K562 (cell line): ENCODE measurements at regions not wholly inside any gene's neighbourhood (a gene's known extent, or its start where the extent isn't known, plus 50 kb on each side); places are given as distances from the start of the nearest gene placed in this dataset.

Experiments
- ATAC-seq: fragments of 200-7000 bp; cut with Tn5 transposase; 3 replicates; pipeline ENCODE4 v1.9.1; 2020; ENCODE audit warnings: moderate library complexity
- BruUV-seq: library from RNA; stranded (reverse); fragments of 400-500 nt; replicated peaks from 2 replicates; lab custom pipeline; 2021; lab: Mats Ljungman, UMichigan
- CTCF ChIA-PET: fragments of 300-600 bp; formaldehyde crosslinking; extraction: SDS; loops from one replicate; lab custom pipeline; 2021; ENCODE audit warnings: low intra/inter-chr PET ratio; lab: Yijun Ruan, JAX
- POLR2A ChIA-PET: fragments of 300-600, 350-650 bp; sonication (Branson Sonifier 250); formaldehyde crosslinking; extraction: SDS; loops from one replicate; lab custom pipeline; 2021; ENCODE audit warnings: antibody characterized with exemption, inconsistent platforms; lab: Yijun Ruan, JAX
- DNase-seq, 4 experiments: peaks; one replicate each; pipeline versions ENCODE4 v3.0.0 to v3.0.0-alpha.2; 2011 to 2018; ENCODE audit warnings: low spot score in 3 of 4, mixed read lengths in 3 of 4; ENCODE audit errors: extremely low read depth in 1 of 4
- FAIRE-seq: peaks from 2 replicates; lab custom pipeline; 2011; peaks lifted over from hg19 to GRCh38; lab: Jason Lieb, UNC
- H2AFZ ChIP-seq: 2 replicates; pipeline ENCODE4 v1.6.0; 2011; ENCODE audit warnings: low read depth, low read length, control low read depth, inconsistent platforms
- H3K27ac ChIP-seq: fragments of 200-600 bp; 3 replicates; pipeline ENCODE4 v1.8.0; 2011; ENCODE audit warnings: low read depth, mild to moderate bottlenecking, control low read depth, inconsistent platforms, low read length, moderate library complexity, mixed read lengths; ENCODE audit errors: extremely low read depth
- H3K27me3 ChIP-seq, 2 experiments: fragments of 300-600 bp in 1 of 2; 2 replicates in 1 of 2; 3 replicates in 1 of 2; pipeline versions ENCODE4 v1.6.0 to v1.8.0; 2011; ENCODE audit warnings: inconsistent platforms in 2 of 2, low read length in 2 of 2, mild to moderate bottlenecking in 1 of 2, mixed read lengths in 1 of 2, moderate library complexity in 1 of 2; ENCODE audit not compliant: control insufficient read depth in 2 of 2, insufficient read depth in 2 of 2
- H3K36me3 ChIP-seq: fragments of 300-600 bp; 3 replicates; pipeline ENCODE4 v1.8.0; 2011; ENCODE audit warnings: mild to moderate bottlenecking, low read length, inconsistent platforms; ENCODE audit not compliant: control insufficient read depth, insufficient read depth
- H3K4me1 ChIP-seq, 2 experiments: fragments of 200-600 bp in 1 of 2; replicated peaks in 1 of 2; 2 replicates in 1 of 2; 3 replicates in 1 of 2; pipeline versions ENCODE4 v1.5.1 to v1.8.0; 2011; ENCODE audit warnings: inconsistent platforms in 2 of 2, low read length in 2 of 2, mild to moderate bottlenecking in 1 of 2, mixed read lengths in 1 of 2, moderate library complexity in 1 of 2; ENCODE audit not compliant: control insufficient read depth in 2 of 2, insufficient read depth in 2 of 2
- H3K4me2 ChIP-seq: 2 replicates; pipeline ENCODE4 v1.6.1; 2011; ENCODE audit warnings: low read length, control low read depth, inconsistent platforms, mixed read lengths; ENCODE audit not compliant: insufficient read depth
- H3K4me3 ChIP-seq: fragments of 200-600 bp; sonication (generic), shearing (Covaris generic); 2 replicates; pipeline ENCODE4 v1.5.1; 2016; ENCODE audit warnings: control low read depth, inconsistent platforms
- H3K79me2 ChIP-seq: fragments of 200-600 bp; 3 replicates; pipeline ENCODE4 v1.8.0; 2011; ENCODE audit warnings: low read length, inconsistent platforms; ENCODE audit not compliant: control insufficient read depth, insufficient read depth
- H3K9ac ChIP-seq, 2 experiments: 2 replicates each; pipeline versions ENCODE4 v1.6.0 to v1.6.1; 2011; ENCODE audit warnings: low read depth in 2 of 2, low read length in 2 of 2, control low read depth in 1 of 2, inconsistent platforms in 1 of 2, mild to moderate bottlenecking in 1 of 2, mixed read lengths in 1 of 2; ENCODE audit not compliant: insufficient read depth in 1 of 2
- H3K9me1 ChIP-seq: one replicate; pipeline ENCODE4 v1.6.0; 2011; ENCODE audit warnings: inconsistent platforms, mild to moderate bottlenecking, low read length, moderate library complexity; ENCODE audit not compliant: control insufficient read depth, insufficient read depth
- H3K9me3 ChIP-seq: replicated peaks from 2 replicates; pipeline ENCODE4 v1.5.1; 2011; ENCODE audit warnings: low read depth, low read length, inconsistent platforms; ENCODE audit not compliant: control insufficient read depth, insufficient read depth
- H4K20me1 ChIP-seq: replicated peaks from 2 replicates; pipeline ENCODE4 v1.6.1; 2011; ENCODE audit warnings: low read length, inconsistent platforms, mixed read lengths; ENCODE audit not compliant: control insufficient read depth, insufficient read depth
- ATF4 ChIP-seq: fragments of 450-650 bp; formaldehyde crosslinking; IDR thresholded peaks from 2 replicates; pipeline ENCODE4 v1.4.0; 2022; ENCODE audit warnings: mild to moderate bottlenecking, moderate library complexity
- CTCFL ChIP-seq: IDR thresholded peaks from 2 replicates; pipeline ENCODE4 v1.6.1; 2011; ENCODE audit warnings: borderline replicate concordance, low read depth, mild to moderate bottlenecking, moderate library complexity, low read length; ENCODE audit not compliant: insufficient read depth, poor library complexity, severe bottlenecking
- NFE2 ChIP-seq: IDR thresholded peaks from 2 replicates; pipeline ENCODE4 v1.6.1; 2014; ENCODE audit warnings: antibody characterized with exemption, low read depth
- POU5F1 ChIP-seq: fragments of 150-350 bp; IDR thresholded peaks from 2 replicates; pipeline ENCODE4 v1.6.1; 2014; ENCODE audit warnings: borderline replicate concordance, low read length, low read depth, mild to moderate bottlenecking; ENCODE audit not compliant: partially characterized antibody
- RFX5 ChIP-seq: IDR thresholded peaks from 2 replicates; pipeline ENCODE4 v1.6.1; 2011; ENCODE audit warnings: low read depth, mild to moderate bottlenecking, improper control_type of control experiment, low read length
- SUPT5H ChIP-seq: fragments of 450-650 bp; IDR thresholded peaks from 2 replicates; pipeline ENCODE4 v1.6.1; 2016
- ZNF263 ChIP-seq: sonication (generic); formaldehyde crosslinking; IDR thresholded peaks from 2 replicates; pipeline ENCODE4 v1.8.0; 2022; ENCODE audit warnings: mild to moderate bottlenecking, missing genetic modification reagents, borderline replicate concordance
- ZNF561 ChIP-seq: fragments of 450-650 bp; formaldehyde crosslinking; conservative IDR thresholded peaks from 2 replicates; pipeline ENCODE4 v1.4.0; 2020; ENCODE audit warnings: mild to moderate bottlenecking, moderate library complexity
- WGBS: fragments of 100-300 bp; shearing (Covaris generic); methylation state at CpG from one replicate; pipeline ENCODE4 v1.1.6; 2016; ENCODE audit warnings: low coverage, mixed read lengths; ENCODE audit not compliant: insufficient coverage; ENCODE audit errors: missing lambda C conversion rate; 5-methylcytosine and 5-hydroxymethylcytosine counted together
- in situ Hi-C: fragments of 300-500 bp; cut with MboI; formaldehyde crosslinking; loops from 4 replicates; pipeline ENCODE4 v1.15.0; 2018; ENCODE audit warnings: inconsistent platforms, mixed read lengths
- intact Hi-C: fragments of 100-400 bp; cut with micrococcal nuclease; formaldehyde crosslinking; loops from 2 replicates; pipeline ENCODE4 v1.14.2; 2022
- TF ChIP-seq, protein P1 (sequence below): fragments of 250-450 bp; sonication (Bioruptor Pico); IDR thresholded peaks from 2 replicates; pipeline ENCODE4 v1.8.0; 2022; ENCODE audit warnings: inconsistent platforms, mild to moderate bottlenecking, moderate library complexity, borderline replicate concordance
- TF ChIP-seq, protein P2 (sequence below): fragments of 450-650 bp; formaldehyde crosslinking; IDR thresholded peaks from 2 replicates; pipeline ENCODE4 v1.4.0; 2022; ENCODE audit warnings: missing genetic modification characterization

DNA sequence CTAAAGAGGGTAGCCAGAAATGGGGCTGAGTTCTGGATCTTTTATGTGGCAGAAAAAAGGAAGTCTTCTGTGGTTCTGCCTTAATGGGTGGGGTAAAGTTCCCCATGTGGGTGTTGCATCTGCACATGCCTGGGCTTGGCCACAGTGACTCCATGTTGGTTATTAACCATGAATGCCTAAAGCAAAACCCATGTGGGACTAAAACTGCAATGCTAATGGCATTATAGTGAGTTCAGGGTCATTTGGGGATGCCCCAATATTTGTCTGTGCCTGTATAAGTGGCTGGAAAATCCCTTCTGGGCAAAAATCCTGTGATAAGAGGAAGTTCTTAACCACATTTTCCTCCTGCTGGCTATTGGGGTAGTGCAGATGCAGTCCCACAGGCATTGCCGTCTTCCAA is 857.4 kb downstream of the FAT4 start:
- BruUV-seq = no TSS peak
- ChIA-PET CTCF (no interaction called here), POLR2A (no interaction called here)
- in situ Hi-C loops (no loop called here), intact Hi-C loops (no loop called here)
- no peaks in the 10 kb centered on the region for H4K20me1 ChIP-seq
- WGBS = 8% methylated on average over 1 of the region's 1 CpG
- TF ChIP-seq, protein P1, sequence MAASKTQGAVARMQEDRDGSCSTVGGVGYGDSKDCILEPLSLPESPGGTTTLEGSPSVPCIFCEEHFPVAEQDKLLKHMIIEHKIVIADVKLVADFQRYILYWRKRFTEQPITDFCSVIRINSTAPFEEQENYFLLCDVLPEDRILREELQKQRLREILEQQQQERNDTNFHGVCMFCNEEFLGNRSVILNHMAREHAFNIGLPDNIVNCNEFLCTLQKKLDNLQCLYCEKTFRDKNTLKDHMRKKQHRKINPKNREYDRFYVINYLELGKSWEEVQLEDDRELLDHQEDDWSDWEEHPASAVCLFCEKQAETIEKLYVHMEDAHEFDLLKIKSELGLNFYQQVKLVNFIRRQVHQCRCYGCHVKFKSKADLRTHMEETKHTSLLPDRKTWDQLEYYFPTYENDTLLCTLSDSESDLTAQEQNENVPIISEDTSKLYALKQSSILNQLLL (CRISPR knock-in tag) = no peak
- TF ChIP-seq, protein P2, sequence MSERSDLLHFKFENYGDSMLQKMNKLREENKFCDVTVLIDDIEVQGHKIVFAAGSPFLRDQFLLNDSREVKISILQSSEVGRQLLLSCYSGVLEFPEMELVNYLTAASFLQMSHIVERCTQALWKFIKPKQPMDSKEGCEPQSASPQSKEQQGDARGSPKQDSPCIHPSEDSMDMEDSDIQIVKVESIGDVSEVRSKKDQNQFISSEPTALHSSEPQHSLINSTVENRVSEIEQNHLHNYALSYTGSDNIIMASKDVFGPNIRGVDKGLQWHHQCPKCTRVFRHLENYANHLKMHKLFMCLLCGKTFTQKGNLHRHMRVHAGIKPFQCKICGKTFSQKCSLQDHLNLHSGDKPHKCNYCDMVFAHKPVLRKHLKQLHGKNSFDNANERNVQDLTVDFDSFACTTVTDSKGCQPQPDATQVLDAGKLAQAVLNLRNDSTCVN = no peak
- TF ChIP-seq CTCFL = no peak
- TF ChIP-seq NFE2 = no peak
- no peak for TF ChIP-seq RFX5
- TF ChIP-seq ZNF263 (CRISPR knock-in tag) = no peak
- TF ChIP-seq ATF4 (CRISPR knock-in tag) = no peak
- no peak for TF ChIP-seq POU5F1
- TF ChIP-seq ZNF561 = no peak
- TF ChIP-seq SUPT5H = no peak
- no peak overlapping the region for H3K9ac ChIP-seq
- H3K27me3 ChIP-seq = no peaks in the 10 kb centered on the region; a peak in 1 of 5 replicates
- H3K4me1 ChIP-seq = no peaks in the 10 kb centered on the region
- no peak overlapping the region for H3K4me3 ChIP-seq
- H3K4me2 ChIP-seq = no peak overlapping the region
- H3K27ac ChIP-seq = no peak overlapping the region
- no peaks in the 10 kb centered on the region for H3K79me2 ChIP-seq
- DNase-seq (no peak), FAIRE-seq (no peak), ATAC-seq (no peak)
- H2AFZ ChIP-seq = no peak overlapping the region
- H3K9me1 ChIP-seq = no peaks in the 10 kb centered on the region
- H3K36me3 ChIP-seq = no peaks in the 10 kb centered on the region
- H3K9me3 ChIP-seq = no peaks in the 10 kb centered on the region
